Neural cell (in vitro differentiated cells): ENCODE measurements at regions not wholly inside any gene's neighbourhood (a gene's known extent, or its start where the extent isn't known, plus 50 kb on each side); places are given as distances from the start of the nearest gene placed in this dataset.

Experiments
- CTCF ChIP-seq: fragments of 450-650 bp; IDR thresholded peaks from 2 replicates; pipeline ENCODE4 v1.5.1; 2014; ENCODE audit warnings: antibody characterized with exemption, mild to moderate bottlenecking, moderate library complexity; ENCODE audit not compliant: poor library complexity, severe bottlenecking
- EP300 ChIP-seq: fragments of 450-650 bp; conservative IDR thresholded peaks from 2 replicates; pipeline ENCODE4 v1.6.1; 2014; ENCODE audit warnings: antibody characterized with exemption, mild to moderate bottlenecking, moderate library complexity; ENCODE audit not compliant: poor library complexity, severe bottlenecking
- EZH2 ChIP-seq: fragments of 200-600, 300-800 bp; shearing (Covaris generic), sonication (generic); IDR thresholded peaks from 2 replicates; pipeline ENCODE4 v1.6.1; 2014; ENCODE audit warnings: antibody characterized with exemption, low read length, borderline replicate concordance, mild to moderate bottlenecking; ENCODE audit not compliant: insufficient read depth, poor library complexity, severe bottlenecking
- MXI1 ChIP-seq: fragments of 450-650 bp; conservative IDR thresholded peaks from 2 replicates; pipeline ENCODE4 v1.6.1; 2014; ENCODE audit warnings: antibody characterized with exemption, mild to moderate bottlenecking; ENCODE audit not compliant: poor library complexity, severe bottlenecking
- POLR2AphosphoS5 ChIP-seq: IDR thresholded peaks from 2 replicates; pipeline ENCODE4 v1.6.1; 2012
- RAD21 ChIP-seq: fragments of 450-650 bp; conservative IDR thresholded peaks from 2 replicates; pipeline ENCODE4 v1.6.1; 2014; ENCODE audit warnings: antibody characterized with exemption, mild to moderate bottlenecking, moderate library complexity
- REST ChIP-seq: IDR thresholded peaks from 2 replicates; pipeline ENCODE4 v1.6.1; 2012; ENCODE audit warnings: borderline replicate concordance
- SMC3 ChIP-seq: fragments of 450-650 bp; conservative IDR thresholded peaks from 2 replicates; pipeline ENCODE4 v1.6.1; 2014; ENCODE audit warnings: antibody characterized with exemption, mild to moderate bottlenecking, moderate library complexity; ENCODE audit not compliant: poor library complexity
- TAF1 ChIP-seq: IDR thresholded peaks from 2 replicates; pipeline ENCODE4 v1.6.1; 2012; ENCODE audit warnings: low read depth

DNA sequence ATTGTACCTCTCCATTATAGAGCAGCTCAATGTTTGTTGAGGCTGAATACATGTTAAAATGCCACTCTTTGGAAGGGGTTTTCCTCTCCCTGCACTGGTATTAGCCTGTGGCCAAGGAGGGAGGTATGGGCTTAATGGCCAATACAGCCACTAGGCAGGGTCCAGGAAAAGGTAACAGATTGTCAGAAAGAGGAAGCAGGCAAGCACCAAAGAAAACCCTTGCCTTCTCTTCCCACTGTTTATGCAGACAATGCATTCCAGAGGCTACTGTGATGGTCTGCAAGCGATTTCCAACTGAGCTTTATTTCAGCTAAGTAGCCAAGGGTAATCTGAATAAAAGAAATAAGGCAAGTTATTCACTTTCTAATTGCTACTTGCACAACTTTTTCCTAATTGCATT lies 95.3 kb upstream of the SLC27A6 start:
- no peak for TF ChIP-seq TAF1
- TF ChIP-seq EZH2 = no peak
- TF ChIP-seq CTCF = no peak
- TF ChIP-seq POLR2AphosphoS5 = no peak
- TF ChIP-seq EP300 = no peak
- TF ChIP-seq MXI1 = no peak
- no peak for TF ChIP-seq REST
- TF ChIP-seq SMC3 = no peak
- TF ChIP-seq RAD21 = no peak
